Choroid plexus epithelial cell (primary cell): ENCODE measurements at regions not wholly inside any gene's neighbourhood (a gene's known extent, or its start where the extent isn't known, plus 50 kb on each side); places are given as distances from the start of the nearest gene placed in this dataset.

Experiments
- DNase-seq: peaks from one replicate; pipeline ENCODE4 v3.0.0-alpha.2; 2010; ENCODE audit warnings: low read depth
- H3K4me3 ChIP-seq: 2 replicates; pipeline ENCODE4 v1.5.1; 2011; ENCODE audit warnings: low read depth, mild to moderate bottlenecking, control low read depth, low read length, moderate library complexity
- CTCF ChIP-seq: conservative IDR thresholded peaks from 2 replicates; pipeline ENCODE4 v1.5.1; 2011; ENCODE audit warnings: low read depth, mild to moderate bottlenecking, control low read depth, inconsistent platforms, low read length, moderate library complexity

DNA sequence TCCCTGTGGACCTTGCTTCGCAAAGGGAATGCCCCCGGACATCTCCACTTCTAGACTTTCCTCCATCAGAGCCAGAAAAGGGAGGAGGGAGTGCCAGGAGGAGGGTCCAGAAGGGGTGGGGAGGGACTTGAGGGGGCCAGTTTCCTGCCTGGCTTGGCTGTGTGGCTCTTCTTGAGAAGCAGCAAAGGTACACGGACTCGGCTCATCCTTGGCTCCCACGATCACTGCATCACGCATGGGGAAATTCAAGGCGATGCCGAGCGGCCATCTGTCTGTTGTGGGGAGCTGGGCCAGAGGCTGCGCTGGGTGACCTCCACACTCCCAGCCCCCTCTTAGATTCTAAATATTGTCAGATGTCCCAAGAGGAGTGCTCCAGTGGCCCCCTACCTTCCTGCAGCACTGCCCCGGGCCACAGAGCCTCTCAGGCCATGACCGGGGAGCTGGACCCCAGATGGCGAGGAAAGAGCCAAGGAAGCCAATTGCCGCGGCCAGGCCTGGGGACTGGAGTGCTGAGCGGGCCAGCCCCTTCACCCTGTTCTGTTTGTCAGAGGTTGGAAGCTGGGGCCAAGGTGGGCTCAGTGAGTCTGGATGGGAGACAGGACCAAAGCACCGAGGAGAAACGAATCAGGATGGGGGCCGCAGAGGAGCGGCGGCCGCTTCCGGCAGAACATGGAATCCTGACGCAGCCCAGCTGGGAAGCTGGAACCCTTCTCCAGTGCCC lies 104.5 kb downstream of the RBFOX3 start:
- no peak for DNase-seq
- no peak for TF ChIP-seq CTCF

DNA sequence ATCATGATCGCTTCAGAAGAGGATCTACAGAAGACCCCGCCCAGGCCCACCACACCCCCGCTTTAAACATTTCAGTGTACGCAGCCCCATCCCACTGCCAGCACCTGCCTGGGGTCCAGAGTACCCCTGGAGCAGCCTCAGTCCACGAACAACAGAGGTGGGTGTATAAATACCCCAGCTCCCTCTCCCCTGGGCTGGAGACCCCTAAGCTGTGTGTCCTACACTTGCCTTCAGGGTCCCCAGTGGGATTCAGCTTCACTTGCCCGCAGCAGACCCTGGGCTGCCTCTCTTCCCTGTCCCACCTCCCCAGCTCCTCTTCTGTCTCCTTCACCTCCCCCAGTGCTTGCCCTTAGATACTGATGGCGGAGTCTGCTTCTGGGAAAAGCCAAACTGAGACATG lies 105.7 kb downstream of the RBFOX3 start:
- no peak for TF ChIP-seq CTCF

More for the DNA sequence above, 104.5 kb downstream of the RBFOX3 start:
- H3K4me3 ChIP-seq = no peak overlapping the region

GRCh38 chr17:79504181-79504605 lies 106.7 kb downstream of the RBFOX3 start:
- H3K4me3 ChIP-seq = no peak overlapping the region
- no peak for DNase-seq
- no peak for TF ChIP-seq CTCF

More for the DNA sequence above, 105.7 kb downstream of the RBFOX3 start:
- H3K4me3 ChIP-seq = no peak overlapping the region
- no peak for DNase-seq

DNA sequence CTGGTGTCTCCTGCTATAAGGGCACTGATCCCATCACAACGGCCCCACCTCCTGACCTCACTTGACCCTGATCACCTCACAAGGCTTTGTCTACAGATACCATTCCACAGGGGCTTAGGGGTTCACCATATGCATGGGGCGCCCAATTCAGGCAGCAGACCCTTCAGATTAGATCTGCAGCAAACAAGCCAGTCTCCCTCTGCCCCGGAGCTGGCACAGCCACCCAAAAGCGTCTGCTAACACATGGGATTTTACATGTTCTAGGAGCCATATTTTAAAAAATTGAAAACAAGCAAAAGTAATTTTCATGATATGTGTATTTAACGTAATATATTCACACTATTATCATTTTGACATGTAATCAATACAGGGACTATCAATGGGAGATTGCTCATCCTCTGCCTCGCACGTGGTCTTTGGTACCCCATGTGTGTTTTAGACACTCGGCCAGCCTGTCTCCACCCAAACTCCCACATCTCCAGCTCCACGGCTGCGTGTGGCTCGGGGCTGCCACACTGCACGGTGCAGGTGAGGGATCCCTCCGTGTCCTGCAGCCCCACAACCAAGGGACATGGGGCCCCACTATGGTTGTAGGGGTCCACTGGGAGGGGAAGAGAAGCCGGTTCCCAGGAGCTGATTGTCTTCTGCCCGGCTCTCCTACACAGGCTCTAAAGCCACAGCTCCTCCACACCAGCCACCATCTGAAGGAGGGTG lies 107.6 kb downstream of the RBFOX3 start:
- H3K4me3 ChIP-seq = no peak overlapping the region
- no peak for DNase-seq
- no peak for TF ChIP-seq CTCF

DNA sequence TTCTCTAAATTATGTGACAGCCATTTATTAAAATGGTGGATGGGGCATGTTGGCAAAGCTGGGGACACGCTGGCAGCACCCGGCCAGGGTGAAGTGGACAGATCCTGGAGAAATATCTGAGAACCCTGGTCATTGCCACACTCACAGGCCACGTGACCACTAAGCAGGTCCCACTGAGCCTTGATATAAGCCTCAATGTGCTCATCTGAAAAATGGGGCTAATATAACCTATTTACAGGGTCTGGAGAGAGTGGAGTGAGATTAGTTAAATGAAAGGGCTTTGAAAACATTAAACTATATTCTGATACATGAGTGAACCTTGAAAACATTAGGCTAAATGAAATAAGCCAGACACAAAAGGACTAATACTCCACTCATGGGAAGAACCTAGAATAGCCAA lies 108.9 kb downstream of the RBFOX3 start:
- no peak for DNase-seq
- no peak for TF ChIP-seq CTCF
- no peak overlapping the region for H3K4me3 ChIP-seq

DNA sequence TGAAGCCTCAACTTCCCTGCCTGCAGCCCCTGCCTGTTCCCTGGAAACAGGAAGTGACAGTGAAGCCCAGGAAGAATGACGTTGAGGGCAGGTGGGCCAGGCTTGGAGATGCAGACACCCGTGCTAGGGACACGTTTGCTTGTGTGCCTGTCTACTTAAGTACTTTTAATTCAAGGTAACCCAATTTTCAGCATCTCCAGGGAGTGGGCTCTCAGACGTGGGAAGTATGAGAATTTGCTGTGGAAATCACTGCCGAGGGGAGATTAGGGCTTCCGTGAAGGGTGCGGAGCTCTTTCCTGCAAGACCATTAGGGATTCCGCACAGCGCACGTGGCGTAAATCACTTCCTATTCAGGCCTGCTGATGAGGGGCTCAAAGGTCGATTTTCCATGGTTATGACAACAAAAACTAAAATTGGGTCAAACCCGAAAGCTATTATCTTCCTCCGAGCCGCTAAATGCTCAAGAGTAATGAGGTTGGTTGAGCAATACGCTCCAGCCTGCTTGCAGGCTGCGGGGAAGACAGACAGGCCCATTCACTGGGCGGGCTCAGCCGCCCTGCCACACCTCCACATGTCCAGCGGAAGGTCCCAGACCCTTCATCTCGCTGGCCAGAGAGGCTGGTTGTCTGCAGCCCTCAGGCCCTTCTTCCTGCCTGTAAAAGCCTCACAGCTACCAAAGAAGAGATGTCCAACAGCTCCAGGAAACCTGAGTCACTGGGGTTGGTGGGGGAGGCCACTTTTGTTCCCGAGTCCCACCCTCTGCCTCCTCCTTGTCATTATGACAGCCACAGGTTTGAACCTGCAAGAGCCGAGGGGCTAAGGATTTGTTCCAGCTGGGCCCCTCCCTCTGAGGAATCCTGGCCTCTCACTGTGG lies 109.9 kb downstream of the RBFOX3 start:
- H3K4me3 ChIP-seq = no peak overlapping the region
- TF ChIP-seq CTCF = no peak
- DNase-seq = no peak
